GM12865 (cell line): ENCODE measurements at regions not wholly inside any gene's neighbourhood (a gene's known extent, or its start where the extent isn't known, plus 50 kb on each side); places are given as distances from the start of the nearest gene placed in this dataset.

ENCODE experiments used
- DNase-seq: peaks from one replicate; pipeline ENCODE4 v3.0.0; 2010; ENCODE audit warnings: low read depth
- H3K4me3 ChIP-seq: 2 replicates; pipeline ENCODE4 v1.5.1; 2011; ENCODE audit warnings: mild to moderate bottlenecking, low read depth, low read length, control low read depth
- CTCF ChIP-seq: IDR thresholded peaks from 2 replicates; pipeline ENCODE4 v1.5.1; 2011; ENCODE audit warnings: low read length, control low read depth, low read depth, inconsistent platforms; ENCODE audit not compliant: insufficient read depth; ENCODE audit errors: missing control alignments

- no peak for DNase-seq
- H3K4me3 ChIP-seq = no peak overlapping the region
- no peak for TF ChIP-seq CTCF
These were observed 148.4 kb downstream of the TBXT start for GRCh38 chr6:166019214-166019613.

GRCh38 chr6:166017032-166017635, 150.5 kb downstream of the TBXT start:
- no peak for TF ChIP-seq CTCF
- H3K4me3 ChIP-seq = no peak overlapping the region
- DNase-seq = no peak

- no peak overlapping the region for H3K4me3 ChIP-seq
- DNase-seq = no peak
- TF ChIP-seq CTCF = no peak
These were observed 152.7 kb downstream of the TBXT start for GRCh38 chr6:166014966-166015365.

GRCh38 chr6:166010136-166010960, 157.3 kb downstream of the TBXT start:
- no peak for TF ChIP-seq CTCF
- H3K4me3 ChIP-seq = no peak overlapping the region
- DNase-seq = no peak

DNA sequence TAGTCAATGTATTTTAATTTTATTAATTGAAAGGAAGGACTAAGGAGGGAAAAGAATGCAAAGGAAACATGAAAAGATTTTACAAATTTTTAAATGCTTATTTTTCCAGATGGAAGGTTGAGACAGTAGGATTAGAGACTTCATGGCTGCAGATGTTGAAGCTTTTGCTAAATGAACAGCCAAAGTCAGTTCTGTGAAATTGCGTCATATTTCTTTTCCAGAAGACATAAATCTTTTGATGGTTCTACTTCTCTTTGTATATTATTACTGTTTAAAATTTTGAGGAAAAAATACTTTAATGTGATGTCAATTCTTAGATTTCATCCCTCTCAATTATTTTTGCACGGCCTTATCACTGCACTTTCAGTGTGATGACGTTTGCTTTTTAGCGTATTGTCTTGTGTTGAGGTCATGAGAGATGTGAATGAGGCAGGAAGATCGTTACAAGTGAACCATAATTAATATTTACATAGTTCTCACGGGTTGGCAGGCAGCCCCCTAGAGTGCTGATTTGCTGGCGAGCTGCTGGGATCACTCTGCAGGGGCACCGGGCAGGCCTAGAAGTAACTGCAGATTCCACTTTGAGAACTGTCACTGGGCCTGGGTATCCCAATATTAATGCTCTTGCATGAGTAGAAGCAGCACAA, 158.1 kb downstream of the TBXT start:
- no peak for TF ChIP-seq CTCF
- DNase-seq = no peak
- H3K4me3 ChIP-seq = no peak overlapping the region

- DNase-seq = no peak
- no peak for TF ChIP-seq CTCF
- no peak overlapping the region for H3K4me3 ChIP-seq
These were observed 158.9 kb downstream of the TBXT start for GRCh38 chr6:166008441-166009369.
